ENCODE measurements at regions not wholly inside any gene's neighbourhood (a gene's known extent, or its start where the extent isn't known, plus 50 kb on each side); places are given as distances from the start of the nearest gene placed in this dataset.
A peak's percentile ranks its signal among the peaks of the same experiment; 100 is the strongest.
"Not testable (repeated sequence)": the region's sequence is repeated elsewhere in the genome, so short reads cannot be mapped to it uniquely, and the experiment has no call there.

GRCh38 chr7:49479441-49479840 is 294.0 kb upstream of the VWC2 start:
- DNase-seq, result no peak

GRCh38 chr7:49479936-49480544 is 293.4 kb upstream of the VWC2 start:
- DNase-seq, result no peak

GRCh38 chr7:49481075-49481474 is 292.4 kb upstream of the VWC2 start:
- no peak for DNase-seq

GRCh38 chr7:49483142-49483541 is 290.3 kb upstream of the VWC2 start:
- no peak for DNase-seq

GRCh38 chr7:49486974-49487829 is 286.2 kb upstream of the VWC2 start:
- no peak for DNase-seq

GRCh38 chr7:49487830-49488140 is 285.7 kb upstream of the VWC2 start:
- DNase-seq, result no peak

- DNase-seq, result no peak
Measured at GRCh38 chr7:49488573-49488972, 284.9 kb upstream of the VWC2 start.

- DNase-seq, result no peak
Measured at GRCh38 chr7:49497471-49497870, 276.0 kb upstream of the VWC2 start.

- DNase-seq, result no peak
Measured at GRCh38 chr7:49500741-49501140, 272.7 kb upstream of the VWC2 start.

GRCh38 chr7:49507206-49507605 is 266.2 kb upstream of the VWC2 start:
- DNase-seq, result not testable (repeated sequence)

- DNase-seq, result no peak
Measured at GRCh38 chr7:49513911-49514310, 259.5 kb upstream of the VWC2 start.

GRCh38 chr7:49520951-49521350 is 252.5 kb upstream of the VWC2 start:
- peak in 11 of 58 donors; percentile 9 to 71 (median 14) for DNase-seq

- DNase-seq, result no peak
Measured at GRCh38 chr7:49522111-49522510, 251.3 kb upstream of the VWC2 start.

- no peak for DNase-seq
Measured at GRCh38 chr7:49523870-49524269, 249.6 kb upstream of the VWC2 start.

GRCh38 chr7:49527182-49527581 is 246.3 kb upstream of the VWC2 start:
- DNase-seq, result no peak

- no peak for DNase-seq
Measured at GRCh38 chr7:49530481-49530880, 243.0 kb upstream of the VWC2 start.

- DNase-seq, result no peak
Measured at GRCh38 chr7:49563693-49564378, 209.6 kb upstream of the VWC2 start.

- DNase-seq, result no peak
Measured at GRCh38 chr7:49564379-49564714, 209.1 kb upstream of the VWC2 start.

- DNase-seq, result no peak
Measured at GRCh38 chr7:49577576-49577975, 195.9 kb upstream of the VWC2 start.

- DNase-seq, result no peak
Measured at GRCh38 chr7:49579408-49579807, 194.0 kb upstream of the VWC2 start.

- no peak for DNase-seq
Measured at GRCh38 chr7:49580000-49580399, 193.4 kb upstream of the VWC2 start.

- DNase-seq, result no peak
Measured at GRCh38 chr7:49580761-49581160, 192.7 kb upstream of the VWC2 start.

- no peak for DNase-seq
Measured at GRCh38 chr7:49583440-49583839, 190.0 kb upstream of the VWC2 start.

Data from anterior cingulate cortex (tissue), 58 donors.